ENCODE measurements at regions not wholly inside any gene's neighbourhood (a gene's known extent, or its start where the extent isn't known, plus 50 kb on each side); places are given as distances from the start of the nearest gene placed in this dataset.

GRCh38 chr15:36221992-36222391 is 357.4 kb upstream of the CDIN1 start:
- Histone ChIP-seq H3K4me3 (ENCODE audit: low read length in 3 of 3) (no peak overlapping the region), H3K36me3 (ENCODE audit: control insufficient read depth in 3 of 3, insufficient read depth in 3 of 3, low read length in 3 of 3) (no peaks in the 10 kb centered on the region)

GRCh38 chr15:36230776-36231175 is 348.6 kb upstream of the CDIN1 start:
- no peaks in the 10 kb centered on the region for H3K36me3 ChIP-seq (ENCODE audit: control insufficient read depth in 3 of 3, insufficient read depth in 3 of 3, low read length in 3 of 3)
- H3K27ac ChIP-seq (ENCODE audit: low read depth, low read length), result no peak overlapping the region
- no peaks in the 10 kb centered on the region for H3K27me3 ChIP-seq (ENCODE audit: control insufficient read depth in 3 of 3, insufficient read depth in 3 of 3, low read length in 3 of 3)
- no peak overlapping the region for H3K9ac ChIP-seq (ENCODE audit: low read depth in 1 of 3, low read length in 3 of 3)
- no peak overlapping the region for H3K4me3 ChIP-seq (ENCODE audit: low read length in 3 of 3)
- no peaks in the 10 kb centered on the region for H3K4me1 ChIP-seq (ENCODE audit: control insufficient read depth in 3 of 3, insufficient read depth in 3 of 3, low read length in 3 of 3)
- H3K9me3 ChIP-seq (ENCODE audit: control insufficient read depth in 3 of 3, low read length in 3 of 3), result peaks cover 0 to 1% (median 0%) of the 10 kb centered on the region in 3 donors

More at GRCh38 chr15:36221992-36222391, 357.4 kb upstream of the CDIN1 start:
- H3K27me3 ChIP-seq (ENCODE audit: control insufficient read depth in 3 of 3, insufficient read depth in 3 of 3, low read length in 3 of 3), result no peaks in the 10 kb centered on the region
- peaks cover 0 to 4% (median 4%) of the 10 kb centered on the region in 3 donors for H3K9me3 ChIP-seq (ENCODE audit: control insufficient read depth in 3 of 3, low read length in 3 of 3)
- no peak overlapping the region for H3K9ac ChIP-seq (ENCODE audit: low read depth in 1 of 3, low read length in 3 of 3)
- H3K4me1 ChIP-seq (ENCODE audit: control insufficient read depth in 3 of 3, insufficient read depth in 3 of 3, low read length in 3 of 3), result no peaks in the 10 kb centered on the region
- no peak overlapping the region for H3K27ac ChIP-seq (ENCODE audit: low read depth, low read length)

GRCh38 chr15:36232491-36232890 is 346.9 kb upstream of the CDIN1 start:
- Histone ChIP-seq H3K27me3 (ENCODE audit: control insufficient read depth in 3 of 3, insufficient read depth in 3 of 3, low read length in 3 of 3) (no peaks in the 10 kb centered on the region), H3K9ac (ENCODE audit: low read depth in 1 of 3, low read length in 3 of 3) (no peak overlapping the region), H3K4me3 (ENCODE audit: low read length in 3 of 3) (no peak overlapping the region), H3K27ac (ENCODE audit: low read depth, low read length) (no peak overlapping the region), H3K9me3 (ENCODE audit: control insufficient read depth in 3 of 3, low read length in 3 of 3) (no peaks in the 10 kb centered on the region), H3K4me1 (ENCODE audit: control insufficient read depth in 3 of 3, insufficient read depth in 3 of 3, low read length in 3 of 3) (no peaks in the 10 kb centered on the region), H3K36me3 (ENCODE audit: control insufficient read depth in 3 of 3, insufficient read depth in 3 of 3, low read length in 3 of 3) (no peaks in the 10 kb centered on the region)

- no peak overlapping the region for H3K4me3 ChIP-seq (ENCODE audit: low read length in 3 of 3)
- H3K9me3 ChIP-seq (ENCODE audit: control insufficient read depth in 3 of 3, low read length in 3 of 3), result no peaks in the 10 kb centered on the region
- H3K4me1 ChIP-seq (ENCODE audit: control insufficient read depth in 3 of 3, insufficient read depth in 3 of 3, low read length in 3 of 3), result no peaks in the 10 kb centered on the region
- no peaks in the 10 kb centered on the region for H3K27me3 ChIP-seq (ENCODE audit: control insufficient read depth in 3 of 3, insufficient read depth in 3 of 3, low read length in 3 of 3)
- H3K27ac ChIP-seq (ENCODE audit: low read depth, low read length), result no peak overlapping the region
- H3K9ac ChIP-seq (ENCODE audit: low read depth in 1 of 3, low read length in 3 of 3), result no peak overlapping the region
- H3K36me3 ChIP-seq (ENCODE audit: control insufficient read depth in 3 of 3, insufficient read depth in 3 of 3, low read length in 3 of 3), result no peaks in the 10 kb centered on the region
Measured at GRCh38 chr15:36234743-36235142, 344.7 kb upstream of the CDIN1 start.

- Histone ChIP-seq H3K4me3 (ENCODE audit: low read length in 3 of 3) (no peak overlapping the region), H3K27me3 (ENCODE audit: control insufficient read depth in 3 of 3, insufficient read depth in 3 of 3, low read length in 3 of 3) (no peaks in the 10 kb centered on the region), H3K4me1 (ENCODE audit: control insufficient read depth in 3 of 3, insufficient read depth in 3 of 3, low read length in 3 of 3) (no peaks in the 10 kb centered on the region), H3K36me3 (ENCODE audit: control insufficient read depth in 3 of 3, insufficient read depth in 3 of 3, low read length in 3 of 3) (no peaks in the 10 kb centered on the region), H3K9me3 (ENCODE audit: control insufficient read depth in 3 of 3, low read length in 3 of 3) (no peaks in the 10 kb centered on the region), H3K27ac (ENCODE audit: low read depth, low read length) (no peak overlapping the region), H3K9ac (ENCODE audit: low read depth in 1 of 3, low read length in 3 of 3) (no peak overlapping the region)
Measured at GRCh38 chr15:36235173-36235572, 344.3 kb upstream of the CDIN1 start.

GRCh38 chr15:36239509-36239908 is 339.9 kb upstream of the CDIN1 start:
- Histone ChIP-seq H3K4me1 (ENCODE audit: control insufficient read depth in 3 of 3, insufficient read depth in 3 of 3, low read length in 3 of 3) (no peaks in the 10 kb centered on the region), H3K9ac (ENCODE audit: low read depth in 1 of 3, low read length in 3 of 3) (no peak overlapping the region), H3K4me3 (ENCODE audit: low read length in 3 of 3) (no peak overlapping the region), H3K27me3 (ENCODE audit: control insufficient read depth in 3 of 3, insufficient read depth in 3 of 3, low read length in 3 of 3) (no peaks in the 10 kb centered on the region), H3K9me3 (ENCODE audit: control insufficient read depth in 3 of 3, low read length in 3 of 3) (no peaks in the 10 kb centered on the region), H3K27ac (ENCODE audit: low read depth, low read length) (no peak overlapping the region), H3K36me3 (ENCODE audit: control insufficient read depth in 3 of 3, insufficient read depth in 3 of 3, low read length in 3 of 3) (no peaks in the 10 kb centered on the region)

- Histone ChIP-seq H3K4me3 (ENCODE audit: low read length in 3 of 3) (no peak overlapping the region), H3K9me3 (ENCODE audit: control insufficient read depth in 3 of 3, low read length in 3 of 3) (no peaks in the 10 kb centered on the region), H3K27ac (ENCODE audit: low read depth, low read length) (no peak overlapping the region), H3K27me3 (ENCODE audit: control insufficient read depth in 3 of 3, insufficient read depth in 3 of 3, low read length in 3 of 3) (no peaks in the 10 kb centered on the region), H3K4me1 (ENCODE audit: control insufficient read depth in 3 of 3, insufficient read depth in 3 of 3, low read length in 3 of 3) (no peaks in the 10 kb centered on the region), H3K36me3 (ENCODE audit: control insufficient read depth in 3 of 3, insufficient read depth in 3 of 3, low read length in 3 of 3) (no peaks in the 10 kb centered on the region), H3K9ac (ENCODE audit: low read depth in 1 of 3, low read length in 3 of 3) (no peak overlapping the region)
Measured at GRCh38 chr15:36251450-36251849, 328.0 kb upstream of the CDIN1 start.

GRCh38 chr15:36252146-36252711 is 327.2 kb upstream of the CDIN1 start:
- no peaks in the 10 kb centered on the region for H3K36me3 ChIP-seq (ENCODE audit: control insufficient read depth in 3 of 3, insufficient read depth in 3 of 3, low read length in 3 of 3)
- no peak overlapping the region for H3K9ac ChIP-seq (ENCODE audit: low read depth in 1 of 3, low read length in 3 of 3)
- H3K27me3 ChIP-seq (ENCODE audit: control insufficient read depth in 3 of 3, insufficient read depth in 3 of 3, low read length in 3 of 3), result no peaks in the 10 kb centered on the region
- H3K9me3 ChIP-seq (ENCODE audit: control insufficient read depth in 3 of 3, low read length in 3 of 3), result no peaks in the 10 kb centered on the region
- H3K27ac ChIP-seq (ENCODE audit: low read depth, low read length), result no peak overlapping the region
- no peaks in the 10 kb centered on the region for H3K4me1 ChIP-seq (ENCODE audit: control insufficient read depth in 3 of 3, insufficient read depth in 3 of 3, low read length in 3 of 3)
- H3K4me3 ChIP-seq (ENCODE audit: low read length in 3 of 3), result no peak overlapping the region

GRCh38 chr15:36254426-36254825 is 325.0 kb upstream of the CDIN1 start:
- Histone ChIP-seq H3K9ac (ENCODE audit: low read depth in 1 of 3, low read length in 3 of 3) (no peak overlapping the region), H3K27me3 (ENCODE audit: control insufficient read depth in 3 of 3, insufficient read depth in 3 of 3, low read length in 3 of 3) (no peaks in the 10 kb centered on the region), H3K9me3 (ENCODE audit: control insufficient read depth in 3 of 3, low read length in 3 of 3) (no peaks in the 10 kb centered on the region), H3K27ac (ENCODE audit: low read depth, low read length) (no peak overlapping the region), H3K4me3 (ENCODE audit: low read length in 3 of 3) (no peak overlapping the region), H3K36me3 (ENCODE audit: control insufficient read depth in 3 of 3, insufficient read depth in 3 of 3, low read length in 3 of 3) (no peaks in the 10 kb centered on the region), H3K4me1 (ENCODE audit: control insufficient read depth in 3 of 3, insufficient read depth in 3 of 3, low read length in 3 of 3) (no peaks in the 10 kb centered on the region)

- Histone ChIP-seq H3K27me3 (ENCODE audit: control insufficient read depth in 3 of 3, insufficient read depth in 3 of 3, low read length in 3 of 3) (no peaks in the 10 kb centered on the region), H3K9me3 (ENCODE audit: control insufficient read depth in 3 of 3, low read length in 3 of 3) (no peaks in the 10 kb centered on the region), H3K9ac (ENCODE audit: low read depth in 1 of 3, low read length in 3 of 3) (no peak overlapping the region), H3K27ac (ENCODE audit: low read depth, low read length) (no peak overlapping the region), H3K36me3 (ENCODE audit: control insufficient read depth in 3 of 3, insufficient read depth in 3 of 3, low read length in 3 of 3) (no peaks in the 10 kb centered on the region), H3K4me1 (ENCODE audit: control insufficient read depth in 3 of 3, insufficient read depth in 3 of 3, low read length in 3 of 3) (no peaks in the 10 kb centered on the region), H3K4me3 (ENCODE audit: low read length in 3 of 3) (no peak overlapping the region)
Measured at GRCh38 chr15:36256404-36256807, 323.0 kb upstream of the CDIN1 start.

- Histone ChIP-seq H3K4me3 (ENCODE audit: low read length in 3 of 3) (no peak overlapping the region), H3K4me1 (ENCODE audit: control insufficient read depth in 3 of 3, insufficient read depth in 3 of 3, low read length in 3 of 3) (no peaks in the 10 kb centered on the region), H3K36me3 (ENCODE audit: control insufficient read depth in 3 of 3, insufficient read depth in 3 of 3, low read length in 3 of 3) (no peaks in the 10 kb centered on the region), H3K27me3 (ENCODE audit: control insufficient read depth in 3 of 3, insufficient read depth in 3 of 3, low read length in 3 of 3) (no peaks in the 10 kb centered on the region), H3K9ac (ENCODE audit: low read depth in 1 of 3, low read length in 3 of 3) (no peak overlapping the region), H3K27ac (ENCODE audit: low read depth, low read length) (no peak overlapping the region), H3K9me3 (ENCODE audit: control insufficient read depth in 3 of 3, low read length in 3 of 3) (no peaks in the 10 kb centered on the region)
Measured at GRCh38 chr15:36263666-36264065, 315.8 kb upstream of the CDIN1 start.

All from skeletal muscle tissue (tissue), 3 donors.